KMS-11 (cell line): ENCODE measurements at regions not wholly inside any gene's neighbourhood (a gene's known extent, or its start where the extent isn't known, plus 50 kb on each side); places are given as distances from the start of the nearest gene placed in this dataset.

Experiments used
- H2AFZ ChIP-seq: fragments of 200-600 bp; sonication (generic); 2 replicates; pipeline ENCODE4 v1.6.1; 2016; ENCODE audit warnings: antibody characterized with exemption, mixed run types, low read depth
- H3K27ac ChIP-seq: fragments of 200-600 bp; sonication (generic); 2 replicates; pipeline ENCODE4 v1.6.1; 2016; ENCODE audit warnings: mild to moderate bottlenecking, mixed run types
- H3K27me3 ChIP-seq: fragments of 200-600 bp; sonication (generic); 2 replicates; pipeline ENCODE4 v1.6.1; 2017; ENCODE audit warnings: mild to moderate bottlenecking, low read depth, mixed run types, moderate library complexity; ENCODE audit not compliant: insufficient read depth
- H3K36me3 ChIP-seq: fragments of 200-600 bp; sonication (generic); 2 replicates; pipeline ENCODE4 v1.6.1; 2017; ENCODE audit warnings: mild to moderate bottlenecking, mixed run types; ENCODE audit not compliant: insufficient read depth
- H3K4me1 ChIP-seq: fragments of 200-600 bp; sonication (generic); 2 replicates; pipeline ENCODE4 v1.6.1; 2016; ENCODE audit warnings: mild to moderate bottlenecking, low read depth, mixed run types; ENCODE audit not compliant: poor library complexity, severe bottlenecking
- H3K4me2 ChIP-seq: fragments of 200-600 bp; sonication (generic); 2 replicates; pipeline ENCODE4 v1.7.0; 2016; ENCODE audit warnings: mild to moderate bottlenecking, mixed run types
- H3K4me3 ChIP-seq: fragments of 200-600 bp; sonication (generic); IDR thresholded peaks from 2 replicates; pipeline ENCODE4 v1.6.1; 2017; ENCODE audit warnings: low read depth, low read length, mixed read lengths; ENCODE audit not compliant: insufficient read depth
- H3K79me2 ChIP-seq: fragments of 200-600 bp; sonication (generic); 2 replicates; pipeline ENCODE4 v1.6.1; 2016; ENCODE audit warnings: low read depth, mixed run types; ENCODE audit not compliant: insufficient read depth
- H3K9ac ChIP-seq: fragments of 200-600 bp; sonication (generic); 2 replicates; pipeline ENCODE4 v1.6.1; 2016; ENCODE audit warnings: mild to moderate bottlenecking, mixed run types
- H4K20me1 ChIP-seq: fragments of 200-600 bp; sonication (generic); 2 replicates; pipeline ENCODE4 v1.6.1; 2016; ENCODE audit warnings: mild to moderate bottlenecking, mixed run types; ENCODE audit not compliant: insufficient read depth
- TF ChIP-seq, protein P1 (sequence below): fragments of 200-600 bp; sonication (generic); conservative IDR thresholded peaks from 2 replicates; pipeline ENCODE4 v1.6.1; 2017; ENCODE audit warnings: low read depth, mild to moderate bottlenecking, antibody characterized with exemption, low read length, moderate library complexity, mixed read lengths

DNA sequence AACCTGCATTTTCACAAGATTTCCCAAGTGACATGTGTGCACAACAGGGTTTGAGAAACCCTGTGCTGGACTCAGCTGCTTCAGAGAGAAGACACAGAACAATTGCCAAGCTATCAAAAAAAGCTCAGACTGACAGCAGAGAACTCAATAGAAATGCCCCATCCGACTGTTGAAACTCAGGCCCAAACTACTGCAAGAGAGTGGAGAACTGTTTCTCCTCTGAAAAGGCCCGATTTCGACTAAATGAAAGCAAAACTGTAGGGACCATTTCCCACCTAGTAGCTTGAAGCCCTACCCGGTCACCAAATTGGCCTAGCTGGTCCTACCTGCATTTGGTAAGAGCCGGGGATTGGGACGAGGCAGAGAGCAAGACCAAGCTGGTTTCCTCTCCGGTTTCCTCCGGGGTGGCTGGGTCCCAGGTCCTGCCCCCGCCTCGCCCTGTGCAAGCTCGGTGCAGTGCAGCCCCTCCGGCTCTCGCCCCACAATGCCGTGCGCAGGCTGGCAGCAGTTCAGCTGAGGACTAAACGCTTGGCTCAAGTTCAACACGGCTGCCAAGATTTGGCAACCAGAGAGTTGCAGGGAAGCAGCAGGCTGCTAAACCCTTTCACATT lies 1180.6 kb downstream of the VRK1 start:
- no peaks in the 10 kb centered on the region for H3K79me2 ChIP-seq
- H3K27me3 ChIP-seq: no peaks in the 10 kb centered on the region
- H3K9ac ChIP-seq: no peak overlapping the region
- H3K4me2 ChIP-seq: no peak overlapping the region
- H3K27ac ChIP-seq: no peak overlapping the region
- no peaks in the 10 kb centered on the region for H3K36me3 ChIP-seq
- TF ChIP-seq, protein P1, sequence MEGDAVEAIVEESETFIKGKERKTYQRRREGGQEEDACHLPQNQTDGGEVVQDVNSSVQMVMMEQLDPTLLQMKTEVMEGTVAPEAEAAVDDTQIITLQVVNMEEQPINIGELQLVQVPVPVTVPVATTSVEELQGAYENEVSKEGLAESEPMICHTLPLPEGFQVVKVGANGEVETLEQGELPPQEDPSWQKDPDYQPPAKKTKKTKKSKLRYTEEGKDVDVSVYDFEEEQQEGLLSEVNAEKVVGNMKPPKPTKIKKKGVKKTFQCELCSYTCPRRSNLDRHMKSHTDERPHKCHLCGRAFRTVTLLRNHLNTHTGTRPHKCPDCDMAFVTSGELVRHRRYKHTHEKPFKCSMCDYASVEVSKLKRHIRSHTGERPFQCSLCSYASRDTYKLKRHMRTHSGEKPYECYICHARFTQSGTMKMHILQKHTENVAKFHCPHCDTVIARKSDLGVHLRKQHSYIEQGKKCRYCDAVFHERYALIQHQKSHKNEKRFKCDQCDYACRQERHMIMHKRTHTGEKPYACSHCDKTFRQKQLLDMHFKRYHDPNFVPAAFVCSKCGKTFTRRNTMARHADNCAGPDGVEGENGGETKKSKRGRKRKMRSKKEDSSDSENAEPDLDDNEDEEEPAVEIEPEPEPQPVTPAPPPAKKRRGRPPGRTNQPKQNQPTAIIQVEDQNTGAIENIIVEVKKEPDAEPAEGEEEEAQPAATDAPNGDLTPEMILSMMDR: no peak
- H3K4me1 ChIP-seq: no peaks in the 10 kb centered on the region
- H3K4me3 ChIP-seq: no peak overlapping the region
- H4K20me1 ChIP-seq: no peaks in the 10 kb centered on the region
- no peak overlapping the region for H2AFZ ChIP-seq

DNA sequence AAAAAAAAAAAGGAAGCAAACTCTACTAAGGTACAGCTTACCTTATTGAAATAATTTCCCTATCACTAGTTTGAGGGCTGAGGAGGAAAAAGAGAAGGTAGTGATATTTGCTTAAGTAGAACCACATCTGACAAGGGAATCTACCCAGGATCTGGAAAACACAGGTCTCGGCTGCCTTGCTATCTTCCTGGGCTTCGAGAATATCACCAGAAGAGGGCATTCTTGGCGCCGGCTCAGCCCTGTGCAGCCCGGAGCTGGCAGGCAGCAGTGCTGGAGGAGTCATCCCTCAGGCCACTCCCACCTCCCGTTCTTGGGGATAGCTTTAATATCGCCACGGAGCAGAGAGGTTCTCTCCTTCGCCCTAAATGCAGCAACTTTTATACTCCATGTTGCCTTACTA lies 1181.2 kb downstream of the VRK1 start:
- H3K79me2 ChIP-seq: no peaks in the 10 kb centered on the region
- no peak overlapping the region for H2AFZ ChIP-seq
- no peak overlapping the region for H3K9ac ChIP-seq
- TF ChIP-seq, protein P1: no peak
- no peak overlapping the region for H3K4me3 ChIP-seq
- H3K27me3 ChIP-seq: no peaks in the 10 kb centered on the region
- no peaks in the 10 kb centered on the region for H3K4me1 ChIP-seq
- H4K20me1 ChIP-seq: no peaks in the 10 kb centered on the region
- no peak overlapping the region for H3K4me2 ChIP-seq
- no peaks in the 10 kb centered on the region for H3K36me3 ChIP-seq
- H3K27ac ChIP-seq: no peak overlapping the region

DNA sequence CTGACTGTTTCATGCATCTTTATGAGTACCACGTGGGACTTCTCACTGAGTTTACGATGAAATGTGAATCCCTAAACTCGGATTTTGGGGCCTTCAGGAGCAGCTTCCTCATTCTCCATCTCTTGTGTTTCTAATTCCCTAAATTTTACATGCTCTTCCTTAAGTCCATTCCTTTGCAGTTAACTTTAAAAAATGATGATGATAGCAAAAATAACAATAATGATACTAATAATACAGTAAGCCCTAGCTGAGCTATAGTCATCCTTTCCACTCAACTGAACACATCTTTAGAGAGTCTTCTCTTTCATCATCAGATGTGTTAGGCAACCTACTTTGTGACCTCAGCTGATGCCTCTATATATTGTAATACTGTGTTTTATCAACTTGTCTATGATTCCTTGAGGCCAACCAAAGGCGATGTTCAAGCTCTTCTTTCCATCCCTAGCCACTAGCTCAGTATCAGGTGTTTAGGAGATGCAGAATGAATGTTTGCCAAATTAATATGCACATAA lies 1196.4 kb downstream of the VRK1 start:
- Histone ChIP-seq H3K27ac (no peak overlapping the region), H3K4me1 (no peaks in the 10 kb centered on the region), H3K4me2 (no peak overlapping the region), H4K20me1 (no peaks in the 10 kb centered on the region), H3K27me3 (no peaks in the 10 kb centered on the region), H2AFZ (no peak overlapping the region), H3K79me2 (no peaks in the 10 kb centered on the region), H3K36me3 (no peaks in the 10 kb centered on the region), H3K9ac (no peak overlapping the region), H3K4me3 (no peak overlapping the region)
- TF ChIP-seq, protein P1: no peak

DNA sequence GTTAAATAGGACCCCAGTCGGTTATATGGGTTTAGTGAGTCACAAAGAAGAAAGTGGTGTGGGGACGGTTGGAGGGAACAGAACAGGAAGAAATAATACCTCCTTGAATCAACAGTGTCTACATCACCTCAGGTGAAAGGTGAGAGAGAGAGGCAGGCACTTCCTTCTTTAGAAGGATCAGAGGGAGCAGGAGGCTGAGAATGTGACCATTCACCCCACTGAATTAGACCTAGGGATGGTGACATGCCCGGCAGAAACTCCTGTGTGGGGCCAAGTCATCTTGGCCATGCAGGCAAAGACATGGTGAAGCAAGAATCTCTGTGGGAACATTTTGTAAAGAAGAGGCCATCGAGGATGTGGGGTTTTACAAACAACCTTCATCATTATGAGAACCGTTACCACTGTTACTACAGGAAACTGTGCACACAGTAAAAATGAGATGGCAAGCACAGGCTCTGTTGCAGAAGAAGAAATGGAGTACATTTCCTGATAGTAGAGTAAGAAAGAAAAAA lies 1196.9 kb downstream of the VRK1 start:
- no peaks in the 10 kb centered on the region for H3K36me3 ChIP-seq
- no peaks in the 10 kb centered on the region for H4K20me1 ChIP-seq
- H3K79me2 ChIP-seq: no peaks in the 10 kb centered on the region
- TF ChIP-seq, protein P1: no peak
- no peak overlapping the region for H3K4me2 ChIP-seq
- no peak overlapping the region for H3K9ac ChIP-seq
- H3K27me3 ChIP-seq: no peaks in the 10 kb centered on the region
- H3K4me3 ChIP-seq: no peak overlapping the region
- H3K4me1 ChIP-seq: no peaks in the 10 kb centered on the region
- no peak overlapping the region for H2AFZ ChIP-seq
- H3K27ac ChIP-seq: no peak overlapping the region
